HepG2 (cell line): ENCODE measurements at regions not wholly inside any gene's neighbourhood (a gene's known extent, or its start where the extent isn't known, plus 50 kb on each side); places are given as distances from the start of the nearest gene placed in this dataset.

ENCODE experiments used
- BRCA1 ChIP-seq: sonication (generic); formaldehyde crosslinking; IDR thresholded peaks from 2 replicates; pipeline ENCODE4 v1.4.0; 2020; ENCODE audit warnings: missing genetic modification reagents
- HNRNPUL1 ChIP-seq: fragments of 200-400 bp; formaldehyde crosslinking; IDR thresholded peaks from 2 replicates; pipeline ENCODE4 v1.6.1; 2017; ENCODE audit warnings: low read depth, mild to moderate bottlenecking, low read length, moderate library complexity
- KLF16 ChIP-seq, 2 experiments: sonication (generic) in 1 of 2; formaldehyde crosslinking in 1 of 2; IDR thresholded peaks; 2 replicates each; pipeline versions ENCODE4 v1.6.1 to v1.8.0; 2016 to 2023; ENCODE audit warnings: missing genetic modification reagents in 2 of 2, missing compliant biosample characterization in 1 of 2
- MATR3 ChIP-seq: sonication (generic); formaldehyde crosslinking; IDR thresholded peaks from 2 replicates; pipeline ENCODE4 v1.4.0; 2020; ENCODE audit warnings: missing genetic modification reagents
- NFKBIZ ChIP-seq: IDR thresholded peaks from 2 replicates; pipeline ENCODE4 v1.6.1; 2018; ENCODE audit warnings: missing genetic modification reagents, missing compliant biosample characterization
- NPAS2 ChIP-seq: sonication (generic); formaldehyde crosslinking; IDR thresholded peaks from 2 replicates; pipeline ENCODE4 v1.8.0; 2022; ENCODE audit warnings: mild to moderate bottlenecking, missing genetic modification reagents, borderline replicate concordance
- RXRA ChIP-seq: sonication (generic); formaldehyde crosslinking; IDR thresholded peaks from 2 replicates; pipeline ENCODE4 v1.5.1; 2020; ENCODE audit warnings: missing genetic modification reagents
- ZFX ChIP-seq: sonication (generic); formaldehyde crosslinking; IDR thresholded peaks from 2 replicates; pipeline ENCODE4 v1.4.0; 2020; ENCODE audit warnings: mild to moderate bottlenecking, low read depth, missing genetic modification reagents, moderate library complexity
- ZKSCAN8 ChIP-seq: IDR thresholded peaks from 2 replicates; pipeline ENCODE4 v1.6.1; 2016; ENCODE audit warnings: borderline replicate concordance, missing genetic modification reagents, missing compliant biosample characterization
- ZNF331 ChIP-seq: sonication (generic); formaldehyde crosslinking; IDR thresholded peaks from 2 replicates; pipeline ENCODE4 v1.4.0; 2020; ENCODE audit warnings: missing genetic modification reagents
- ZNF577 ChIP-seq: sonication (generic); formaldehyde crosslinking; IDR thresholded peaks from 2 replicates; pipeline ENCODE4 v1.4.0; 2020; ENCODE audit warnings: mild to moderate bottlenecking, low read depth, missing genetic modification reagents, borderline replicate concordance
- ZNF703 ChIP-seq: sonication (generic); formaldehyde crosslinking; IDR thresholded peaks from 2 replicates; pipeline ENCODE4 v1.5.1; 2020; ENCODE audit warnings: missing genetic modification reagents, mild to moderate bottlenecking, moderate library complexity, borderline replicate concordance
- ZNF709 ChIP-seq: sonication (generic); formaldehyde crosslinking; IDR thresholded peaks from 2 replicates; pipeline ENCODE4 v1.5.0; 2020; ENCODE audit warnings: mild to moderate bottlenecking, missing genetic modification reagents
- TF ChIP-seq, protein P1 (sequence below): sonication (generic); formaldehyde crosslinking; IDR thresholded peaks from 2 replicates; pipeline ENCODE4 v1.4.0; 2020; ENCODE audit warnings: missing genetic modification reagents
- TF ChIP-seq, protein P2 (sequence below): sonication (generic); formaldehyde crosslinking; IDR thresholded peaks from 2 replicates; pipeline ENCODE4 v1.4.0; 2020; ENCODE audit warnings: missing genetic modification reagents
- TF ChIP-seq, protein P3 (sequence below), 2 experiments: fragments of 450-650 bp in 1 of 2; sonication (generic) in 1 of 2; formaldehyde crosslinking in 1 of 2; IDR thresholded peaks; 2 replicates each; pipeline versions ENCODE4 v1.6.1 to v1.8.0; 2016 to 2022; ENCODE audit warnings: antibody characterized with exemption in 1 of 2, mild to moderate bottlenecking in 1 of 2, missing genetic modification reagents in 1 of 2
- TF ChIP-seq, protein P4 (sequence below): sonication (generic); formaldehyde crosslinking; IDR thresholded peaks from 2 replicates; pipeline ENCODE4 v1.4.0; 2020; ENCODE audit warnings: mild to moderate bottlenecking, missing genetic modification reagents

DNA sequence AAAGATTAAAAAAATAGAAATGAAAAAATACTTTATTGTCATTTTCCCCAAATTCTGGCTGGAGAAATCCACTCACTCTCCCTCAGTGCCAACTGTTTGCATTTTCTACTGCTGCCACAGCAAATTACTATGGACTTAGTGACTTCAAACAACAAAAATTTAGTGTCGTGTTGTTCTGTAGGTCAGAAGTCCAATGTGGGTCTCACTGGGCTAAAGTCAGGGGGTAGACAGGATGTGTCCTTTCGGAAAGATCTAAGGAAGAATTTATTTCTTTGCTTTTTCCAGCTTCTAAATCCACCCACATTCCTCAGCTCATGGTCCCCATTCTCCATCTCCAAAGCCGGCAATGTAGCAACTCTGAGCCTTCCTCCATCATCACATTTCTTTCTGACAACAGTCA lies 453.3 kb downstream of the KIF16B start (continued):
- TF ChIP-seq, protein P1, sequence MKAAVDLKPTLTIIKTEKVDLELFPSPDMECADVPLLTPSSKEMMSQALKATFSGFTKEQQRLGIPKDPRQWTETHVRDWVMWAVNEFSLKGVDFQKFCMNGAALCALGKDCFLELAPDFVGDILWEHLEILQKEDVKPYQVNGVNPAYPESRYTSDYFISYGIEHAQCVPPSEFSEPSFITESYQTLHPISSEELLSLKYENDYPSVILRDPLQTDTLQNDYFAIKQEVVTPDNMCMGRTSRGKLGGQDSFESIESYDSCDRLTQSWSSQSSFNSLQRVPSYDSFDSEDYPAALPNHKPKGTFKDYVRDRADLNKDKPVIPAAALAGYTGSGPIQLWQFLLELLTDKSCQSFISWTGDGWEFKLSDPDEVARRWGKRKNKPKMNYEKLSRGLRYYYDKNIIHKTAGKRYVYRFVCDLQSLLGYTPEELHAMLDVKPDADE (CRISPR knock-in tag): no peak
- TF ChIP-seq, protein P2, sequence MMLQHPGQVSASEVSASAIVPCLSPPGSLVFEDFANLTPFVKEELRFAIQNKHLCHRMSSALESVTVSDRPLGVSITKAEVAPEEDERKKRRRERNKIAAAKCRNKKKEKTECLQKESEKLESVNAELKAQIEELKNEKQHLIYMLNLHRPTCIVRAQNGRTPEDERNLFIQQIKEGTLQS (CRISPR knock-in tag): no peak
- TF ChIP-seq KLF16 (CRISPR knock-in tag; IDR thresholded peaks at IDR 0.05): no peak
- TF ChIP-seq NFKBIZ (CRISPR knock-in tag): no peak
- peak; percentile 99 for TF ChIP-seq ZKSCAN8 (CRISPR knock-in tag)
- TF ChIP-seq, protein P3, sequence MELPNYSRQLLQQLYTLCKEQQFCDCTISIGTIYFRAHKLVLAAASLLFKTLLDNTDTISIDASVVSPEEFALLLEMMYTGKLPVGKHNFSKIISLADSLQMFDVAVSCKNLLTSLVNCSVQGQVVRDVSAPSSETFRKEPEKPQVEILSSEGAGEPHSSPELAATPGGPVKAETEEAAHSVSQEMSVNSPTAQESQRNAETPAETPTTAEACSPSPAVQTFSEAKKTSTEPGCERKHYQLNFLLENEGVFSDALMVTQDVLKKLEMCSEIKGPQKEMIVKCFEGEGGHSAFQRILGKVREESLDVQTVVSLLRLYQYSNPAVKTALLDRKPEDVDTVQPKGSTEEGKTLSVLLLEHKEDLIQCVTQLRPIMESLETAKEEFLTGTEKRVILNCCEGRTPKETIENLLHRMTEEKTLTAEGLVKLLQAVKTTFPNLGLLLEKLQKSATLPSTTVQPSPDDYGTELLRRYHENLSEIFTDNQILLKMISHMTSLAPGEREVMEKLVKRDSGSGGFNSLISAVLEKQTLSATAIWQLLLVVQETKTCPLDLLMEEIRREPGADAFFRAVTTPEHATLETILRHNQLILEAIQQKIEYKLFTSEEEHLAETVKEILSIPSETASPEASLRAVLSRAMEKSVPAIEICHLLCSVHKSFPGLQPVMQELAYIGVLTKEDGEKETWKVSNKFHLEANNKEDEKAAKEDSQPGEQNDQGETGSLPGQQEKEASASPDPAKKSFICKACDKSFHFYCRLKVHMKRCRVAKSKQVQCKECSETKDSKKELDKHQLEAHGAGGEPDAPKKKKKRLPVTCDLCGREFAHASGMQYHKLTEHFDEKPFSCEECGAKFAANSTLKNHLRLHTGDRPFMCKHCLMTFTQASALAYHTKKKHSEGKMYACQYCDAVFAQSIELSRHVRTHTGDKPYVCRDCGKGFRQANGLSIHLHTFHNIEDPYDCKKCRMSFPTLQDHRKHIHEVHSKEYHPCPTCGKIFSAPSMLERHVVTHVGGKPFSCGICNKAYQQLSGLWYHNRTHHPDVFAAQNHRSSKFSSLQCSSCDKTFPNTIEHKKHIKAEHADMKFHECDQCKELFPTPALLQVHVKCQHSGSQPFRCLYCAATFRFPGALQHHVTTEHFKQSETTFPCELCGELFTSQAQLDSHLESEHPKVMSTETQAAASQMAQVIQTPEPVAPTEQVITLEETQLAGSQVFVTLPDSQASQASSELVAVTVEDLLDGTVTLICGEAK (IDR thresholded peaks at IDR 0.05): no peak
- TF ChIP-seq, protein P3 (CRISPR knock-in tag; IDR thresholded peaks at IDR 0.05): no peak
- no peak for TF ChIP-seq MATR3 (CRISPR knock-in tag)
- TF ChIP-seq NPAS2: no peak
- TF ChIP-seq, protein P4, sequence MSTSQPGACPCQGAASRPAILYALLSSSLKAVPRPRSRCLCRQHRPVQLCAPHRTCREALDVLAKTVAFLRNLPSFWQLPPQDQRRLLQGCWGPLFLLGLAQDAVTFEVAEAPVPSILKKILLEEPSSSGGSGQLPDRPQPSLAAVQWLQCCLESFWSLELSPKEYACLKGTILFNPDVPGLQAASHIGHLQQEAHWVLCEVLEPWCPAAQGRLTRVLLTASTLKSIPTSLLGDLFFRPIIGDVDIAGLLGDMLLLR (CRISPR knock-in tag): no peak
- no peak for TF ChIP-seq ZNF703 (CRISPR knock-in tag)
- no peak for TF ChIP-seq ZNF577 (CRISPR knock-in tag)
- TF ChIP-seq BRCA1: no peak
- no peak for TF ChIP-seq ZFX (CRISPR knock-in tag)
- no peak for TF ChIP-seq RXRA
- no peak for TF ChIP-seq HNRNPUL1
- TF ChIP-seq ZNF709 (CRISPR knock-in tag): no peak
- TF ChIP-seq ZNF331: no peak
